Stimulated activated CD4-positive, alpha-beta T cell treated with anti-CD3 and anti-CD28 coated beads, TNF-alpha, amount 100 ng/mL, for 48 hours (primary cell): ENCODE measurements at regions not wholly inside any gene's neighbourhood (a gene's known extent, or its start where the extent isn't known, plus 50 kb on each side); places are given as distances from the start of the nearest gene placed in this dataset.
"Not testable (repeated sequence)": the region's sequence is repeated elsewhere in the genome, so short reads cannot be mapped to it uniquely, and the experiment has no call there.

Source experiments
- DNase-seq, 3 donors: peaks; one replicate each; pipeline ENCODE4 v3.0.0-alpha.2; 2020; ENCODE audit warnings: low read depth in 3 of 3

GRCh38 chr12:68984796-68985573 is 52.0 kb upstream of the CPM start:
- no peak for DNase-seq

DNA sequence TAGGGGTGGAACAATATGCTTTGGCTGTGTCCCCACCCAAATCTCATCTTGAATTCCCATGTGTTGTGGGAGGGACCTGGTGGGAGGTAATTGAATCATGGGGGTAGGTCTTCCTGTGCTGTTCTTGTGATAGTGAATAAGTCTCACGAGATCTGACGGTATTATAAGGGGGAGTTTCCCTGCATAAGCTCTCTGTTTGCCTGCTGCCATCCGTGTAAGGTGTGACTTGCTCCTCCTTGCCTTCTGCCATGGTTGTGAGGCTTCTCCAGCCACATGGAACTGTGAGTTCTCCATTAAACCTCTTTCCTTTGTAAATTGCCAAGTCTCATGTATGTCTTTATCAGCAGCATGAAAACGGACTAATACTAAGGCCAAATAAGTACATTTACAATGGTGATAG is 64.6 kb upstream of the CPM start:
- not testable (repeated sequence) for DNase-seq

DNA sequence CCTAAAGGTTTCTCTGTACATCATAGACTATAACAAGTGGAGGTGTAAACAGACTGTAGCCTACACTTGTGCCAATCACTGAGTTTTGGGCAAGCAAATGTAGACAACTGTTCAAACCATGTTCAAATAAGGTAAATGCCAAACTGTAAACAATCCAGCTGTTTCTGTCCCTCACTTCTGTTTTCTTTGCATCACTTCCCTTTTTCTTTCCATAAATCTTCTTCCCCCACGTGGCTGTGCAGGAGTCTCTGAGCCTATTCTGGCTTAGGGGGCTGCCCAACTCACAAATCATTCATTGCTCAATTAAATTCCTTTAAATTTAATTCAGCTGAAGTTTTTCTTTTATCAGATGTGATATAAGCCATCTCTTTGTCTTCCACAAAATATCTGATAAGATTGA is 65.1 kb upstream of the CPM start:
- DNase-seq: no peak

DNA sequence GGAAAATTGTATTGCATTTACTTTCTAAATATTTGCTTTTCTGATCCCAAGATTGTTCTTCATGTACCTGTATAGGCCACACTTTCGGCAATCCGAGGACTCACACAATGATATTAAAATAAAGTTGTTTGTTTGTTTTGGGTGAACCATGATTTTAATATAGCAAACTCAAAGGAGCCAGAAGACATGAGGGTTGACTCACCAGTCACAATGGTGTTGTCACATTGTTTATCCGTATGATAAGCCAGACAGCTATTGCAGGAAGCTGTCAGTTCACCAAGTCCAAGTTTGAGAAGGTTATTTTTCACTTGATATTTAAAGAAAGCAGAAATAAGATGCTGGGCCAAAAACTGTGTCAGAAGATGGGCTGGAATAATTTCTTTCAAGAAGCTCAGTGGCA is 67.1 kb upstream of the CPM start:
- DNase-seq: no peak

GRCh38 chr12:69000540-69001243 is 67.7 kb upstream of the CPM start:
- DNase-seq: no peak

DNA sequence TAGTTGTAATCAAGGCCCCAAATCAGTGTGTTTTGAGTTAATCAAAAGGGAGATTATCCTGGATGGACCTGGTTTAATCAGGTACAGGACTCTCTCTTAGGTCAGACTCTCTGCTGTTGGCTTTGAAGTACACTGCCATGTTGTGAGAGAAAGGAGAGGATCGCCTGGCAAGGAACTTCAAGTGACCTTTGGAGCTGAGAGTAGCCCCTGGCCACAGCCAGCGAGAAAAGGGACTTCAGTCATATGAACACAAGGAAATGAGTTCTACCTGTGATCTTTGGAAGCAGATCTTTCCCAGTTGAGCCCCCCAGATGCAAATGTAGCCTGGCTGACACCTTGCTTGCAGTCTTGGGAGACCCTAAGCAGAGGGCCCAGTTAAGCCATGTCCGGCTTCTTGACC is 68.3 kb upstream of the CPM start:
- no peak for DNase-seq

GRCh38 chr12:69002969-69003368 is 70.0 kb upstream of the CPM start:
- no peak for DNase-seq

DNA sequence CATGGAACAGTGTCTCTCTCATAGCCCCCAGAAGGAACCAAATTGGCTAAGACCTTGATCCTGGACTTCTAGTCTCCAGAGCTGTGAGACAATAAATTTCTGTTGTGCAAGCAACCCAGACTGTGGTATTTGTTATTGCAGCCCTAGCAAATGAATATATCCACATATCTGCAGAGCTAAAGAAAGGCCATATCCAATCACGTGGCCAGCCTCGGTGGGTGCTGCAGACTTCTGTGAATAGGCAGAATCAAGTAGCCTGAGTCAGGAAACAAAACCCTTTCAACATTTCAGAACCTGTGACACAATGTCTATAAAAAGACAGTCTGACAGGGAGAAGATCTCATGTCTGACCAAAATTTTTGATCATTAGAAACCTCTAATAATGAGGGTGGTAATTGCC is 71.0 kb upstream of the CPM start:
- DNase-seq: no peak

- no peak for DNase-seq
Observed at GRCh38 chr12:69007101-69007854, 74.3 kb upstream of the CPM start.

GRCh38 chr12:69007855-69008351 is 74.9 kb upstream of the CPM start:
- DNase-seq: no peak

DNA sequence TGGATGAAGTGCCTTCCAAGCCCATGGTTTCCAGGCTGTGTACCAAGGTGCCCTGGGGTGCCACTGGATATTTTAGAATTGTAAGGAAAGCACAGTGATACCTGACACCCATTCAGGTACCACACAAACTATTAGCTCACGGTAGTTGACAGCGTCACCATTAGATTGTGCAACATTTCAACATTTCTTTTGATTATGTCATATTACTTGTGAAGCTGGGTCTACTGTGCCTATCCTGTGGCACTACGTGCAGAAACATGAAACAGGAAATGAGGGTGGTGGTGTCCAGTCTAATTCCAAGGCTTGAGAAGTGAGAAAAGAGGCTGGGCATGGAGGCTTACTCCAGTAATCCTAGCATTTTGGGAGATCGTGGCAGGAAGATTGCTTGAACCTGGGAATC is 75.5 kb upstream of the CPM start:
- no peak for DNase-seq

- no peak for DNase-seq
Observed at GRCh38 chr12:69014047-69014446, 81.1 kb upstream of the CPM start.

- DNase-seq: no peak
Observed at GRCh38 chr12:69015017-69015416, 82.0 kb upstream of the CPM start.

- no peak for DNase-seq
Observed at GRCh38 chr12:69015831-69016230, 82.9 kb upstream of the CPM start.

DNA sequence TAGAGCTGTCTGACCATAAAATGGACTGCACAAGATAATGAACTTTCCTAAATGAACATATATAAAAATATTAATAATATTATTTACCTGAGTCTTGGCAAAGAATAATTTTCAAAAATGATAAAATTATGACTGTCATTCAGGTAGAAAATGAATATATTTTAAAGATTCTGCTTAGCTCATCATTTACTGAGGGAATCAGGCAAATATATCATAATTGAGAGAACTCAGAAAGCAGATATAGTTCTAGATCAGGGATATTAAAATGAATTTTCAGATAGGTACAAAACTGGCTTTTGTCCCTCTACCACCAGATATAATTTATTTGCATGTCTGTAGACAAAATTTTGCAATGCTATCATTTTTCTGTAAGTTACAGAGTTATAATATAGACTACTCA is 86.1 kb upstream of the CPM start:
- DNase-seq: no peak

- no peak for DNase-seq
Observed at GRCh38 chr12:69019910-69020309, 86.9 kb upstream of the CPM start.

GRCh38 chr12:69022674-69023073 is 89.7 kb upstream of the CPM start:
- no peak for DNase-seq

GRCh38 chr12:69023840-69024239 is 90.9 kb upstream of the CPM start:
- no peak for DNase-seq

DNA sequence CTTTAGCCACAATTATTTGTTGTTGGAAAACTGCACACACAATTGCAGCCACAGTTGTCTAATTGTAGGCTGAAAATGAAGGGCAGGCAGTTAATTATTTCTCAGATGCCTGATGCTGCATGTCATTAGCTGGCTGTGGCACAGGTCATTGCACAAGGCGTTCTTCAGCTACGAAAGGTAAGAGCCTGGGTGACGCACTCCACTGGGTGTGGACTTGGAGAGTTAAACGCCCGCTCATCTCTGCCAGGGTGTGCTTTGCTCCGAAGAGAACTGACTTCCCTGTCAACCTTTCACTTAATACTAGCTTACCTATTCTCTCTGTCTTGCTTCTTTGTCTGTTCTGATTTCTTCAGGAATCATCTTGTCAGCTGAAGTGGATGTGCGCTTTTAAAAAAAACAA is 91.4 kb upstream of the CPM start:
- DNase-seq: no peak

GRCh38 chr12:69024907-69025306 is 91.9 kb upstream of the CPM start:
- DNase-seq: no peak

GRCh38 chr12:69026336-69026735 is 93.4 kb upstream of the CPM start:
- no peak for DNase-seq

- DNase-seq: no peak
Observed at GRCh38 chr12:69027411-69027881, 94.5 kb upstream of the CPM start.
